ENCODE measurements at regions not wholly inside any gene's neighbourhood (a gene's known extent, or its start where the extent isn't known, plus 50 kb on each side); places are given as distances from the start of the nearest gene placed in this dataset.

DNA sequence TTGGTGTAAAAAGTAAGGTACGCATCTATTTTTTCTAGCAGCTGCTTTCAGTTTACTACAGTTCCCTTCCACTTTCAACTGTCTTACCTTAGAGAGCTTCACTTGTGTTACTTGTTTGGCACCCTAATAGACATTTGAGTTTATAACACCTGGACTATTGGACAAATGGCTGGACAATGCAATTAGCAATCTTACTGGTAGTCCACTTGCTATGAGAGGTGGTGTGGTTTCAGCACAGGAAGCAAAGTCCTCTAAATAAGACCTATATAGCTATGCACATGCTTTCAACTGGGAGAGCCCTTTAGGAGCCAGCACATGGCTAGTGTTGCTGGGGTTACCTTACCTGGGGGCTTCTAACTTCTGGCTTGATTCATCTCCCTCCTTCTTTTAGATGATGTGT, 119.6 kb upstream of the RANBP3L start:
- intact Hi-C loops (cut with micrococcal nuclease) = no loop called here
- Histone ChIP-seq H3K27me3 (ENCODE audit: insufficient read depth, low read length) (no peaks in the 10 kb centered on the region), H3K9me2 (ENCODE audit: insufficient read depth) (no peaks in the 10 kb centered on the region), H3K36me3 (ENCODE audit: control insufficient read depth in 1 of 2, insufficient read depth in 2 of 2, low read length in 2 of 2) (no peaks in the 10 kb centered on the region), H4K20me1 (ENCODE audit: insufficient read depth) (no peaks in the 10 kb centered on the region), H2AFZ (ENCODE audit: low read depth, low read length, poor library complexity, severe bottlenecking) (no peak overlapping the region), H3K79me2 (ENCODE audit: insufficient read depth, low read length) (no peaks in the 10 kb centered on the region), H3K4me1 (ENCODE audit: control insufficient read depth in 1 of 2, insufficient read depth in 2 of 2, low read length in 2 of 2) (peaks cover 0 to 10% of the 10 kb centered on the region in 2 experiments; a peak in 1 of 4 replicates), H3K4me2 (ENCODE audit: low read length) (no peak overlapping the region), H3K4me3 (replicated peaks in 1 of 2; ENCODE audit: low read depth in 1 of 2, low read length in 2 of 2) (no peak overlapping the region), H3K27ac (ENCODE audit: low read depth, low read length) (no peak overlapping the region), H3K9me3 (ENCODE audit: control insufficient read depth in 1 of 2, insufficient read depth in 1 of 2, low read depth in 1 of 2, low read length in 2 of 2) (no peaks in the 10 kb centered on the region), H3K9ac (ENCODE audit: low read length) (no peak overlapping the region)
- TF ChIP-seq CBX3 (IDR thresholded peaks at IDR 0.05; ENCODE audit: low read depth) = no peak
- TF ChIP-seq FOSL1 (IDR thresholded peaks at IDR 0.05; ENCODE audit: low read depth) = no peak
- TF ChIP-seq, protein P1, sequence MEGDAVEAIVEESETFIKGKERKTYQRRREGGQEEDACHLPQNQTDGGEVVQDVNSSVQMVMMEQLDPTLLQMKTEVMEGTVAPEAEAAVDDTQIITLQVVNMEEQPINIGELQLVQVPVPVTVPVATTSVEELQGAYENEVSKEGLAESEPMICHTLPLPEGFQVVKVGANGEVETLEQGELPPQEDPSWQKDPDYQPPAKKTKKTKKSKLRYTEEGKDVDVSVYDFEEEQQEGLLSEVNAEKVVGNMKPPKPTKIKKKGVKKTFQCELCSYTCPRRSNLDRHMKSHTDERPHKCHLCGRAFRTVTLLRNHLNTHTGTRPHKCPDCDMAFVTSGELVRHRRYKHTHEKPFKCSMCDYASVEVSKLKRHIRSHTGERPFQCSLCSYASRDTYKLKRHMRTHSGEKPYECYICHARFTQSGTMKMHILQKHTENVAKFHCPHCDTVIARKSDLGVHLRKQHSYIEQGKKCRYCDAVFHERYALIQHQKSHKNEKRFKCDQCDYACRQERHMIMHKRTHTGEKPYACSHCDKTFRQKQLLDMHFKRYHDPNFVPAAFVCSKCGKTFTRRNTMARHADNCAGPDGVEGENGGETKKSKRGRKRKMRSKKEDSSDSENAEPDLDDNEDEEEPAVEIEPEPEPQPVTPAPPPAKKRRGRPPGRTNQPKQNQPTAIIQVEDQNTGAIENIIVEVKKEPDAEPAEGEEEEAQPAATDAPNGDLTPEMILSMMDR (IDR thresholded peaks at IDR 0.05 in 2 of 3, conservative IDR thresholded peaks at IDR 0.05 in 1 of 3; ENCODE audit: borderline replicate concordance in 1 of 3, insufficient read depth in 1 of 3, low read depth in 2 of 3, low read length in 2 of 3) = no peak
- no peak for TF ChIP-seq TCF7L2 (IDR thresholded peaks at IDR 0.05; ENCODE audit: borderline replicate concordance, extremely low read depth, insufficient read depth, insufficient read length)
- TF ChIP-seq, protein P2, sequence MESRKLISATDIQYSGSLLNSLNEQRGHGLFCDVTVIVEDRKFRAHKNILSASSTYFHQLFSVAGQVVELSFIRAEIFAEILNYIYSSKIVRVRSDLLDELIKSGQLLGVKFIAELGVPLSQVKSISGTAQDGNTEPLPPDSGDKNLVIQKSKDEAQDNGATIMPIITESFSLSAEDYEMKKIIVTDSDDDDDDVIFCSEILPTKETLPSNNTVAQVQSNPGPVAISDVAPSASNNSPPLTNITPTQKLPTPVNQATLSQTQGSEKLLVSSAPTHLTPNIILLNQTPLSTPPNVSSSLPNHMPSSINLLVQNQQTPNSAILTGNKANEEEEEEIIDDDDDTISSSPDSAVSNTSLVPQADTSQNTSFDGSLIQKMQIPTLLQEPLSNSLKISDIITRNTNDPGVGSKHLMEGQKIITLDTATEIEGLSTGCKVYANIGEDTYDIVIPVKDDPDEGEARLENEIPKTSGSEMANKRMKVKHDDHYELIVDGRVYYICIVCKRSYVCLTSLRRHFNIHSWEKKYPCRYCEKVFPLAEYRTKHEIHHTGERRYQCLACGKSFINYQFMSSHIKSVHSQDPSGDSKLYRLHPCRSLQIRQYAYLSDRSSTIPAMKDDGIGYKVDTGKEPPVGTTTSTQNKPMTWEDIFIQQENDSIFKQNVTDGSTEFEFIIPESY (IDR thresholded peaks at IDR 0.05; ENCODE audit: extremely low read depth, insufficient replicate concordance, low read length) = no peak
- TF ChIP-seq SP1 (IDR thresholded peaks at IDR 0.05; ENCODE audit: low read depth) = no peak
- TF ChIP-seq JUND (IDR thresholded peaks at IDR 0.05) = no peak
- TF ChIP-seq ELF1 (IDR thresholded peaks at IDR 0.05; ENCODE audit: borderline replicate concordance, low read depth) = no peak
- no peak for TF ChIP-seq SRF (IDR thresholded peaks at IDR 0.05; ENCODE audit: low read depth)
- TF ChIP-seq, protein P3, sequence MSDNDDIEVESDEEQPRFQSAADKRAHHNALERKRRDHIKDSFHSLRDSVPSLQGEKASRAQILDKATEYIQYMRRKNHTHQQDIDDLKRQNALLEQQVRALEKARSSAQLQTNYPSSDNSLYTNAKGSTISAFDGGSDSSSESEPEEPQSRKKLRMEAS (IDR thresholded peaks at IDR 0.05) = no peak
- no peak for TF ChIP-seq EZH2 (IDR thresholded peaks at IDR 0.05)
- ChIA-PET POLR2A (no interaction called here), RAD21 (ENCODE audit: low non-redundant PET in 1 of 2, low total read pairs in 2 of 2, uncharacterized antibody in 2 of 2, unreplicated experiment in 2 of 2) (no interaction called here), CTCF (interaction anchor here (1.0 to 2.3 kb wide), 2 partner anchors 269 to 275 kb away, joined by 3 to 5 read pairs; no protein-coding TSS in a partner anchor)
- BruUV-seq (replicated peaks) = no TSS peak
- DNase-seq (ENCODE audit: low read depth, low spot score) (no peak), ATAC-seq (no peak)

Data from HCT116 (cell line).